SK-N-SH treated with all-trans-retinoic acid at 6 μM for 48 hours (cell line): ENCODE measurements at regions not wholly inside any gene's neighbourhood (a gene's known extent, or its start where the extent isn't known, plus 50 kb on each side); places are given as distances from the start of the nearest gene placed in this dataset.
"Not testable (repeated sequence)": the region's sequence is repeated elsewhere in the genome, so short reads cannot be mapped to it uniquely, and the experiment has no call there.

Experiments used
- CREB5 ChIP-seq: fragments of 250-450 bp; sonication (Bioruptor Pico); IDR thresholded peaks from 2 replicates; pipeline ENCODE4 v1.5.1; 2020; ENCODE audit warnings: low read depth, mild to moderate bottlenecking, moderate library complexity
- ISL1 ChIP-seq: fragments of 250-450 bp; sonication (Bioruptor Pico); IDR thresholded peaks from 2 replicates; pipeline ENCODE4 v2.1.2; 2022; ENCODE audit warnings: mild to moderate bottlenecking, moderate library complexity
- ZFP30 ChIP-seq: fragments of 450-650 bp; formaldehyde crosslinking; IDR thresholded peaks from 2 replicates; pipeline ENCODE4 v1.5.0; 2022; ENCODE audit warnings: mild to moderate bottlenecking, moderate library complexity
- TF ChIP-seq, protein P1 (sequence below): fragments of 250-450 bp; sonication (Bioruptor Pico); IDR thresholded peaks from 2 replicates; pipeline ENCODE4 v1.8.0; 2020; ENCODE audit warnings: mild to moderate bottlenecking, moderate library complexity, borderline replicate concordance

DNA sequence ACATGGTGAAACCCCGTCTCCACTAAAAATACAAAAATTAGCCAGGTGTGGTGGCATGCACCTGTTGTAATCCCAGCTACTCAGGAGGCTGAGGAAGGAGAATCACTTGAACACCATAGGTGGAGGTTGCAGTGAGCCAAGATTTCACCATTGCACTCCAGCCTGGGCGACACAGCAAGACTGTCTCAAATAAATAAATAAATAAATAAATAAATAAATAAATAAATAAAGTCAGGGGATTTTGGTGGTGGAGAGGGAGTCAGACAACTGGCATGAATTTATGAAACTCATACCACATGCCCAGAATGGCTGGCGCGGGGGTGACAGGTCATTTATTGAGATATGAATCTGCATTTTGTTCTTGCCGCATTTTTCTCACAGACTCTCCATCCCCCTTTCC, 126.9 kb upstream of the NANOS1 start:
- TF ChIP-seq, protein P1, sequence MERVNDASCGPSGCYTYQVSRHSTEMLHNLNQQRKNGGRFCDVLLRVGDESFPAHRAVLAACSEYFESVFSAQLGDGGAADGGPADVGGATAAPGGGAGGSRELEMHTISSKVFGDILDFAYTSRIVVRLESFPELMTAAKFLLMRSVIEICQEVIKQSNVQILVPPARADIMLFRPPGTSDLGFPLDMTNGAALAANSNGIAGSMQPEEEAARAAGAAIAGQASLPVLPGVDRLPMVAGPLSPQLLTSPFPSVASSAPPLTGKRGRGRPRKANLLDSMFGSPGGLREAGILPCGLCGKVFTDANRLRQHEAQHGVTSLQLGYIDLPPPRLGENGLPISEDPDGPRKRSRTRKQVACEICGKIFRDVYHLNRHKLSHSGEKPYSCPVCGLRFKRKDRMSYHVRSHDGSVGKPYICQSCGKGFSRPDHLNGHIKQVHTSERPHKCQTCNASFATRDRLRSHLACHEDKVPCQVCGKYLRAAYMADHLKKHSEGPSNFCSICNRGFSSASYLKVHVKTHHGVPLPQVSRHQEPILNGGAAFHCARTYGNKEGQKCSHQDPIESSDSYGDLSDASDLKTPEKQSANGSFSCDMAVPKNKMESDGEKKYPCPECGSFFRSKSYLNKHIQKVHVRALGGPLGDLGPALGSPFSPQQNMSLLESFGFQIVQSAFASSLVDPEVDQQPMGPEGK = not testable (repeated sequence)
- not testable (repeated sequence) for TF ChIP-seq ZFP30 (CRISPR knock-in tag); CREB5; ISL1
